H9 (cell line): ENCODE measurements at regions not wholly inside any gene's neighbourhood (a gene's known extent, or its start where the extent isn't known, plus 50 kb on each side); places are given as distances from the start of the nearest gene placed in this dataset.

ENCODE experiments used
- DNase-seq: peaks from one replicate; pipeline ENCODE4 v3.0.0-alpha.2; 2017
- H2AFZ ChIP-seq: one replicate; pipeline ENCODE4 v1.6.1; 2013; ENCODE audit warnings: mild to moderate bottlenecking, low read length, control low read depth, moderate library complexity
- H2AK5ac ChIP-seq: 2 replicates; pipeline ENCODE4 v1.6.1; 2013; ENCODE audit warnings: low read length, control low read depth, mixed read lengths; ENCODE audit not compliant: insufficient read length
- H2BK120ac ChIP-seq: one replicate; pipeline ENCODE4 v1.6.1; 2013; ENCODE audit warnings: low read depth, mild to moderate bottlenecking, low read length, control low read depth, inconsistent platforms; ENCODE audit not compliant: poor library complexity, severe bottlenecking
- H2BK12ac ChIP-seq: 2 replicates; pipeline ENCODE4 v1.6.1; 2013; ENCODE audit warnings: low read length, control low read depth, mixed read lengths, low read depth; ENCODE audit not compliant: insufficient read length
- H2BK15ac ChIP-seq: 2 replicates; pipeline ENCODE4 v1.6.1; 2013; ENCODE audit warnings: low read depth, low read length, control low read depth
- H2BK20ac ChIP-seq: one replicate; pipeline ENCODE4 v1.6.1; 2013; ENCODE audit warnings: low read depth, mild to moderate bottlenecking, low read length, control low read depth, inconsistent platforms; ENCODE audit not compliant: poor library complexity, severe bottlenecking
- H2BK5ac ChIP-seq: 2 replicates; pipeline ENCODE4 v1.6.1; 2013; ENCODE audit warnings: low read length, control low read depth, mixed read lengths; ENCODE audit not compliant: insufficient read length
- H3K14ac ChIP-seq: 2 replicates; pipeline ENCODE4 v1.6.1; 2013; ENCODE audit warnings: low read length, control low read depth; ENCODE audit not compliant: insufficient read depth
- H3K18ac ChIP-seq: 2 replicates; pipeline ENCODE4 v1.6.1; 2013; ENCODE audit warnings: low read depth, mild to moderate bottlenecking, mixed read lengths, low read length, control low read depth; ENCODE audit not compliant: insufficient read length
- H3K23ac ChIP-seq: 2 replicates; pipeline ENCODE4 v1.6.1; 2013; ENCODE audit warnings: low read length, control low read depth, mixed read lengths, low read depth; ENCODE audit not compliant: insufficient read length
- H3K23me2 ChIP-seq: 2 replicates; pipeline ENCODE4 v1.6.1; 2013; ENCODE audit warnings: low read depth, mild to moderate bottlenecking, mixed read lengths, low read length, control low read depth; ENCODE audit not compliant: insufficient read length, poor library complexity, severe bottlenecking
- H3K27ac ChIP-seq: 2 replicates; pipeline ENCODE4 v1.5.1; 2013; ENCODE audit warnings: low read length, control low read depth, mixed read lengths, low read depth; ENCODE audit not compliant: insufficient read length
- H3K27me3 ChIP-seq: 2 replicates; pipeline ENCODE4 v1.6.1; 2013; ENCODE audit warnings: low read length, control low read depth, inconsistent platforms; ENCODE audit not compliant: insufficient read depth
- H3K4ac ChIP-seq: 2 replicates; pipeline ENCODE4 v1.6.1; 2013; ENCODE audit warnings: low read depth, mild to moderate bottlenecking, control low read depth, inconsistent platforms, low read length, moderate library complexity
- H3K4me1 ChIP-seq: 2 replicates; pipeline ENCODE4 v1.6.1; 2013; ENCODE audit warnings: low read length, control low read depth, inconsistent platforms; ENCODE audit not compliant: insufficient read depth
- H3K4me2 ChIP-seq: 2 replicates; pipeline ENCODE4 v1.6.1; 2013; ENCODE audit warnings: low read length, control low read depth, mixed read lengths; ENCODE audit not compliant: insufficient read length, insufficient read depth
- H3K56ac ChIP-seq: 2 replicates; pipeline ENCODE4 v1.6.1; 2013; ENCODE audit warnings: low read depth, mild to moderate bottlenecking, mixed read lengths, low read length, control low read depth; ENCODE audit not compliant: insufficient read length
- H3K79me1 ChIP-seq: 2 replicates; pipeline ENCODE4 v1.6.1; 2013; ENCODE audit warnings: low read depth, mild to moderate bottlenecking, moderate library complexity, low read length, control low read depth, inconsistent platforms; ENCODE audit not compliant: insufficient read depth, poor library complexity, severe bottlenecking
- H3K79me2 ChIP-seq: 2 replicates; pipeline ENCODE4 v1.6.1; 2013; ENCODE audit warnings: low read length, control low read depth, inconsistent platforms; ENCODE audit not compliant: insufficient read depth
- H3K9ac ChIP-seq: 2 replicates; pipeline ENCODE4 v1.6.1; 2013; ENCODE audit warnings: low read length, control low read depth, mixed read lengths; ENCODE audit not compliant: insufficient read length; ENCODE audit errors: extremely low read depth
- H3K9me3 ChIP-seq: one replicate; pipeline ENCODE4 v1.6.1; 2013; ENCODE audit warnings: low read depth, low read length, inconsistent platforms; ENCODE audit not compliant: control insufficient read depth
- H3T11ph ChIP-seq: one replicate; pipeline ENCODE4 v1.6.1; 2013; ENCODE audit warnings: mild to moderate bottlenecking, low read length, control low read depth, inconsistent platforms
- H4K20me1 ChIP-seq: one replicate; pipeline ENCODE4 v1.6.1; 2013; ENCODE audit not compliant: control insufficient read depth, insufficient read length, insufficient read depth
- H4K5ac ChIP-seq: 2 replicates; pipeline ENCODE4 v1.6.1; 2013; ENCODE audit warnings: low read depth, mild to moderate bottlenecking, mixed read lengths, low read length, control low read depth; ENCODE audit not compliant: insufficient read length
- H4K8ac ChIP-seq: replicated peaks from 2 replicates; pipeline ENCODE4 v1.6.1; 2013; ENCODE audit warnings: low read length, control low read depth, mixed read lengths, low read depth; ENCODE audit not compliant: insufficient read length
- H4K91ac ChIP-seq: 2 replicates; pipeline ENCODE4 v1.6.1; 2013; ENCODE audit warnings: low read depth, mild to moderate bottlenecking, moderate library complexity, mixed read lengths, low read length, control low read depth; ENCODE audit not compliant: insufficient read length
- H3K27ac Mint-ChIP-seq, 3 experiments: 2 replicates in 2 of 3; 3 replicates in 1 of 3; pipeline ENCODE4 v1.8.0; 2020 to 2021; ENCODE audit warnings: mixed read lengths in 3 of 3, mild to moderate bottlenecking in 1 of 3, moderate library complexity in 1 of 3
- H3K27me3 Mint-ChIP-seq: 2 replicates; pipeline ENCODE4 v1.8.0; 2021; ENCODE audit warnings: low read depth, mild to moderate bottlenecking, moderate library complexity, mixed read lengths
- H3K36me3 Mint-ChIP-seq, 3 experiments: 2 replicates in 2 of 3; 3 replicates in 1 of 3; pipeline ENCODE4 v1.8.0; 2020 to 2021; ENCODE audit warnings: low read depth in 3 of 3, mixed read lengths in 3 of 3; ENCODE audit not compliant: insufficient read depth in 1 of 3
- H3K4me1 Mint-ChIP-seq, 2 experiments: 2 replicates each; pipeline ENCODE4 v1.8.0; 2020; ENCODE audit warnings: mixed read lengths in 2 of 2
- H3K4me3 Mint-ChIP-seq, 2 experiments: 2 replicates in 1 of 2; 3 replicates in 1 of 2; pipeline ENCODE4 v1.8.0; 2020 to 2021; ENCODE audit warnings: mild to moderate bottlenecking in 2 of 2, mixed read lengths in 2 of 2, moderate library complexity in 1 of 2
- H3K9me3 Mint-ChIP-seq, 2 experiments: 2 replicates in 1 of 2; 3 replicates in 1 of 2; pipeline ENCODE4 v1.8.0; 2020; ENCODE audit warnings: mild to moderate bottlenecking in 2 of 2, mixed read lengths in 2 of 2, moderate library complexity in 1 of 2
- WGBS: extraction: QIAGEN DNeasy Blood & Tissue Kit; methylation state at CpG from one replicate; pipeline ENCODE4 v1.1.7; 2013; ENCODE audit warnings: missing lambda C conversion rate, low lambda C conversion rate, mixed read lengths; ENCODE audit not compliant: insufficient read length; ENCODE audit errors: extremely low coverage; 5-methylcytosine and 5-hydroxymethylcytosine counted together
- TF ChIP-seq, protein P1 (sequence below): fragments of 200-600 bp; sonication (generic); conservative IDR thresholded peaks from 3 replicates; pipeline ENCODE4 v1.8.0; 2021; ENCODE audit warnings: antibody characterized with exemption, mild to moderate bottlenecking

DNA sequence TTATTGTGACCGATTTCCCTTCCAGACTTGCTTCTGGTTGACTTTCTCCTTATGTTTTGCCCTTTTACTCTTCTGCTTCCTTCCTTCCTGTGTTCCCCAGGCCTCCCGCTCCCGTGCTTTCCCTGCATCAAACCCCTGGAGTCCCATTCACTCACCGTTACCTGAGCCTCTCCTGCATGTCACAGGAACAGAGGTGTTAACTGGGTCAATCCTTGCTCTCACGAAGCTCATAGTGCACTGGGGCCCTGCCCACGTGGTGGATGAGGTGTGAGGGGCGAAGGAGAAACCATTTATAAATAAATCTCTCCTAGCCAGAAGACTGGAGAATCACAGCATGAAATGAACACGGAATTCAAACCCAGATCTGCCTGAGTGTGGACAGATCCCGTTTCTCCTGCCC, 83.1 kb upstream of the MSX1 start:
- Histone ChIP-seq H2BK20ac (no peak overlapping the region), H3K14ac (no peak overlapping the region), H4K20me1 (no peaks in the 10 kb centered on the region), H3K79me1 (no peaks in the 10 kb centered on the region), H3K56ac (no peak overlapping the region), H2BK120ac (no peak overlapping the region), H3K79me2 (no peaks in the 10 kb centered on the region), H3K27ac (no peak overlapping the region), H3K9ac (no peak overlapping the region), H4K5ac (no peak overlapping the region), H2AFZ (no peak overlapping the region), H3K27me3 (no peaks in the 10 kb centered on the region; the same call in 1 of the 2 replicates), H3K9me3 (no peaks in the 10 kb centered on the region), H3K4ac (no peak overlapping the region), H3K18ac (no peak overlapping the region), H3K23me2 (no peaks in the 10 kb centered on the region), H3K23ac (no peak overlapping the region), H2BK15ac (no peak overlapping the region), H2BK5ac (no peak overlapping the region), H2AK5ac (no peak overlapping the region), H3K4me1 (no peaks in the 10 kb centered on the region), H4K8ac (no peak overlapping the region), H2BK12ac (no peak overlapping the region), H3K4me2 (no peak overlapping the region), H3T11ph (no peak overlapping the region), H4K91ac (no peak overlapping the region)
- H3K27me3 Mint-ChIP-seq, result peaks cover 51% of the 10 kb centered on the region
- H3K4me1 Mint-ChIP-seq, result no peaks in the 10 kb centered on the region
- no peak overlapping the region for H3K27ac Mint-ChIP-seq
- TF ChIP-seq, protein P1, sequence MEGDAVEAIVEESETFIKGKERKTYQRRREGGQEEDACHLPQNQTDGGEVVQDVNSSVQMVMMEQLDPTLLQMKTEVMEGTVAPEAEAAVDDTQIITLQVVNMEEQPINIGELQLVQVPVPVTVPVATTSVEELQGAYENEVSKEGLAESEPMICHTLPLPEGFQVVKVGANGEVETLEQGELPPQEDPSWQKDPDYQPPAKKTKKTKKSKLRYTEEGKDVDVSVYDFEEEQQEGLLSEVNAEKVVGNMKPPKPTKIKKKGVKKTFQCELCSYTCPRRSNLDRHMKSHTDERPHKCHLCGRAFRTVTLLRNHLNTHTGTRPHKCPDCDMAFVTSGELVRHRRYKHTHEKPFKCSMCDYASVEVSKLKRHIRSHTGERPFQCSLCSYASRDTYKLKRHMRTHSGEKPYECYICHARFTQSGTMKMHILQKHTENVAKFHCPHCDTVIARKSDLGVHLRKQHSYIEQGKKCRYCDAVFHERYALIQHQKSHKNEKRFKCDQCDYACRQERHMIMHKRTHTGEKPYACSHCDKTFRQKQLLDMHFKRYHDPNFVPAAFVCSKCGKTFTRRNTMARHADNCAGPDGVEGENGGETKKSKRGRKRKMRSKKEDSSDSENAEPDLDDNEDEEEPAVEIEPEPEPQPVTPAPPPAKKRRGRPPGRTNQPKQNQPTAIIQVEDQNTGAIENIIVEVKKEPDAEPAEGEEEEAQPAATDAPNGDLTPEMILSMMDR, result no peak
- no CpG with 5 or more reads among the region's 9 CpGs for WGBS
- no peak for DNase-seq
- no peaks in the 10 kb centered on the region for H3K9me3 Mint-ChIP-seq
- no peak overlapping the region for H3K4me3 Mint-ChIP-seq
- no peaks in the 10 kb centered on the region for H3K36me3 Mint-ChIP-seq
